Loucy (cell line): ENCODE measurements at regions not wholly inside any gene's neighbourhood (a gene's known extent, or its start where the extent isn't known, plus 50 kb on each side); places are given as distances from the start of the nearest gene placed in this dataset.

Experiments
- H2AFZ ChIP-seq: fragments of 200-600 bp; sonication (generic); 2 replicates; pipeline ENCODE4 v1.6.0; 2016; ENCODE audit warnings: antibody characterized with exemption, mild to moderate bottlenecking, low read length, moderate library complexity
- H3F3A ChIP-seq: fragments of 200-600 bp; 2 replicates; pipeline ENCODE4 v1.6.0; 2016; ENCODE audit warnings: antibody characterized with exemption, low read depth, mild to moderate bottlenecking
- H3K27me3 ChIP-seq: fragments of 200-600 bp; sonication (generic); 2 replicates; pipeline ENCODE4 v1.6.1; 2014; ENCODE audit warnings: low read length, mild to moderate bottlenecking; ENCODE audit not compliant: insufficient read depth, poor library complexity, severe bottlenecking
- H3K36me3 ChIP-seq: fragments of 200-600 bp; sonication (generic); 2 replicates; pipeline ENCODE4 v1.6.1; 2016; ENCODE audit warnings: low read length; ENCODE audit not compliant: insufficient read depth
- H3K4me1 ChIP-seq: fragments of 200-600 bp; sonication (generic); 2 replicates; pipeline ENCODE4 v1.5.1; 2014; ENCODE audit warnings: low read length, mild to moderate bottlenecking; ENCODE audit not compliant: insufficient read depth, poor library complexity, severe bottlenecking
- H3K4me2 ChIP-seq: fragments of 200-600 bp; sonication (generic); 2 replicates; pipeline ENCODE4 v1.6.0; 2014; ENCODE audit warnings: antibody characterized with exemption, low read length, low read depth, mild to moderate bottlenecking; ENCODE audit not compliant: poor library complexity, severe bottlenecking
- H3K4me3 ChIP-seq: fragments of 200-600 bp; sonication (generic); 2 replicates; pipeline ENCODE4 v1.5.1; 2014; ENCODE audit warnings: low read length, mild to moderate bottlenecking, mixed read lengths; ENCODE audit not compliant: poor library complexity, severe bottlenecking
- H3K79me2 ChIP-seq: fragments of 200-600 bp; sonication (generic); 2 replicates; pipeline ENCODE4 v1.6.1; 2014; ENCODE audit warnings: low read length; ENCODE audit not compliant: insufficient read depth
- H3K9ac ChIP-seq: fragments of 200-600 bp; sonication (generic); 2 replicates; pipeline ENCODE4 v1.6.0; 2014; ENCODE audit warnings: mild to moderate bottlenecking, low read depth, low read length, moderate library complexity; ENCODE audit not compliant: poor library complexity, severe bottlenecking
- H3K9me2 ChIP-seq: fragments of 200-600 bp; sonication (generic); replicated peaks from 2 replicates; pipeline ENCODE4 v1.6.1; 2016; ENCODE audit warnings: low read depth, low read length, mixed read lengths
- H3K9me3 ChIP-seq: fragments of 200-600 bp; sonication (generic); 2 replicates; pipeline ENCODE4 v1.6.1; 2014; ENCODE audit warnings: mild to moderate bottlenecking, antibody characterized with exemption, low read length, low read depth; ENCODE audit not compliant: insufficient read depth
- H4K20me1 ChIP-seq: fragments of 200-600 bp; sonication (generic); 2 replicates; pipeline ENCODE4 v1.6.0; 2014; ENCODE audit warnings: antibody characterized with exemption, low read length, mild to moderate bottlenecking; ENCODE audit not compliant: insufficient read depth, poor library complexity, severe bottlenecking
- CTCF ChIP-seq: fragments of 200-600 bp; sonication (generic); conservative IDR thresholded peaks from 2 replicates; pipeline ENCODE4 v1.5.1; 2014; ENCODE audit warnings: mild to moderate bottlenecking, antibody characterized with exemption, low read length
- EZH2phosphoT487 ChIP-seq: fragments of 200-600 bp; IDR thresholded peaks from 2 replicates; pipeline ENCODE4 v1.6.1; 2018; ENCODE audit warnings: antibody characterized with exemption, mild to moderate bottlenecking, moderate library complexity, borderline replicate concordance

GRCh38 chr9:16184964-16185646 lies 632.3 kb downstream of the CCDC171 start:
- H2AFZ ChIP-seq = peak overlapping the region; percentile 17; the same call in 1 of the 2 replicates
- H3K27me3 ChIP-seq = no peaks in the 10 kb centered on the region
- H3K4me2 ChIP-seq = no peak overlapping the region
- no peak overlapping the region for H3K9ac ChIP-seq
- TF ChIP-seq CTCF (no peak), EZH2phosphoT487 (no peak)
- H4K20me1 ChIP-seq = no peaks in the 10 kb centered on the region
- H3K79me2 ChIP-seq = no peaks in the 10 kb centered on the region
- H3K9me2 ChIP-seq = no peaks in the 10 kb centered on the region
- no peaks in the 10 kb centered on the region for H3F3A ChIP-seq
- no peaks in the 10 kb centered on the region for H3K36me3 ChIP-seq
- H3K4me3 ChIP-seq = no peak overlapping the region
- H3K9me3 ChIP-seq = 0 out of 2 replicates have a peak, but pooled peaks cover 4% of the 10 kb centered on the region
- H3K4me1 ChIP-seq = peaks cover 10% of the 10 kb centered on the region

GRCh38 chr9:16191191-16191590 lies 638.3 kb downstream of the CCDC171 start:
- Histone ChIP-seq H3K4me3 (no peak overlapping the region), H3K27me3 (no peaks in the 10 kb centered on the region), H3F3A (no peaks in the 10 kb centered on the region), H4K20me1 (no peaks in the 10 kb centered on the region), H3K79me2 (no peaks in the 10 kb centered on the region), H3K9me3 (0 out of 2 replicates have a peak, but pooled peaks cover 4% of the 10 kb centered on the region), H3K9me2 (no peaks in the 10 kb centered on the region), H3K4me2 (no peak overlapping the region), H3K36me3 (no peaks in the 10 kb centered on the region), H3K4me1 (peaks cover 3% of the 10 kb centered on the region), H2AFZ (no peak overlapping the region), H3K9ac (no peak overlapping the region)
- TF ChIP-seq EZH2phosphoT487 (no peak), CTCF (no peak)

GRCh38 chr9:16191691-16192402 lies 639.0 kb downstream of the CCDC171 start:
- H3K79me2 ChIP-seq = no peaks in the 10 kb centered on the region
- peak overlapping the region; percentile 41 for H3K9ac ChIP-seq
- no peaks in the 10 kb centered on the region for H3F3A ChIP-seq
- 0 out of 2 replicates have a peak, but pooled peaks cover 4% of the 10 kb centered on the region for H3K9me3 ChIP-seq
- no peaks in the 10 kb centered on the region for H3K9me2 ChIP-seq
- H3K4me1 ChIP-seq = peaks cover 3% of the 10 kb centered on the region
- no peaks in the 10 kb centered on the region for H4K20me1 ChIP-seq
- H3K27me3 ChIP-seq = no peaks in the 10 kb centered on the region
- H3K36me3 ChIP-seq = no peaks in the 10 kb centered on the region
- H2AFZ ChIP-seq = peak overlapping the region; percentile 94
- no peak for TF ChIP-seq EZH2phosphoT487
- TF ChIP-seq CTCF = peak; percentile 88
- peak overlapping the region; percentile 74 for H3K4me2 ChIP-seq
- H3K4me3 ChIP-seq = peak overlapping the region; percentile 66
